ENCODE measurements at regions not wholly inside any gene's neighbourhood (a gene's known extent, or its start where the extent isn't known, plus 50 kb on each side); places are given as distances from the start of the nearest gene placed in this dataset.
"Not testable (repeated sequence)": the region's sequence is repeated elsewhere in the genome, so short reads cannot be mapped to it uniquely, and the experiment has no call there.

DNA sequence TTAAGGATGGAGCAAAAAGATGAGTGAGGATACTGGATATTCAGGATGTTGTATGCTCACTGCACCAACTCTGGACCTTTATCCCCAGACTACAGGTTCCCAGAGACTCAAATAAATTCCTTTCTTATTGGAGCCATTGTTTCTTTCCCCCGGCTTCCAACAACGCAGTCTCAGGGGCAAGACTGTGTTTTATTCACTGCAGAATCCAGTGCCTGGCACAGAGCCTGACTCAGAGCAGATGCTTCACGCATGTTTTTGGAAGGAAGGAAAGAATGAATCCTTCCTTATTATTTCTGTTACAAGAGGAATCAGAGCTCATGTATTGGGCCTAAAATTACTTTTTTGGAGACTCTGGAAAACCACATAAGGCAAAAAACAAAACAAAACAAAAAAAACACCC lies 96.0 kb upstream of the VGLL4 start:
- no peak for DNase-seq

- no peak for DNase-seq
Measured at GRCh38 chr3:11739123-11739522, 95.4 kb upstream of the VGLL4 start.

GRCh38 chr3:11737742-11738141 lies 94.0 kb upstream of the VGLL4 start:
- no peak for DNase-seq

- no peak for DNase-seq
Measured at GRCh38 chr3:11736136-11736833, 92.6 kb upstream of the VGLL4 start.

- DNase-seq = no peak
Measured at GRCh38 chr3:11735638-11736037, 91.9 kb upstream of the VGLL4 start.

- DNase-seq = not testable (repeated sequence)
Measured at GRCh38 chr3:11735111-11735510, 91.4 kb upstream of the VGLL4 start.

DNA sequence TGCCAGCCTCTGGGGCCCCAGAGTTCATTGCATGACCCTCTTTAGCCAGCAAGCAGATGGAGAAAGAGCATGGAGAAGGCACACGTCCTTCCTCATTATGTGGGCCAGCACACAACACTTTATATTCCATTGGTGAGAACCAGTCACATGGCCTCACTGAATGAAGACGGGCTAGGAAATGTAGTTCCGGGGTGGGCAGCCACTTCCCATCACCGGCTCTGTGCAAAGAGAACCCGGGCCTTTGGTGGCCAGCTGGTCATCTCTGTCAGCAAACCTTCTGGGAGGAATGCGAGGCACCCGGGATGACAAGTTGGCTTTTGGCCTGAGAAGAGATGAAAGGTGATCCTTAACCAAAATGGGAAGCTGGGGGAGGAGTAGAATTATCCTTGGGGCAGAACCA lies 90.2 kb upstream of the VGLL4 start:
- DNase-seq = no peak

- DNase-seq = no peak
Measured at GRCh38 chr3:11727207-11727606, 83.5 kb upstream of the VGLL4 start.

DNA sequence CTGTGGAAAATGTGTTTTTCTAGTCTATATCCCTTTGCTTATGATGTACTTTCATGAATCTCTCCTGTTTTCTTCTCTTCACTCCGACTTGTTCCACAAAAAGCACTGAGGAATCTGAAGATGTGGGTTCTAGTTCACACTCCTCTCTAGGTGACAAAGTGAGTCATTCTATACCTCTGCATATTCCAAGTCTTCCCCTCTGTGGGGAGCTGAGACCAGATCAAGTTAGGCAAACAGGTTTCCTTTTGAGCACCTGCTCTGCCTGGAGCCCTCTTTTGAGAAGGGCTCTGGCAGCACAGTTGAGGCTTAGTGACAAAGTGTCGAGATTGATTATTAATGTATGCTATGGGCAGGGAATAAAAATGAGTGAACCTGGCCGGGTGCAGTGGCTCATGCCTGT lies 82.4 kb upstream of the VGLL4 start:
- DNase-seq = no peak

GRCh38 chr3:11725340-11725641 lies 81.6 kb upstream of the VGLL4 start:
- DNase-seq = not testable (repeated sequence)

- DNase-seq = no peak
Measured at GRCh38 chr3:11724615-11725339, 81.1 kb upstream of the VGLL4 start.

DNA sequence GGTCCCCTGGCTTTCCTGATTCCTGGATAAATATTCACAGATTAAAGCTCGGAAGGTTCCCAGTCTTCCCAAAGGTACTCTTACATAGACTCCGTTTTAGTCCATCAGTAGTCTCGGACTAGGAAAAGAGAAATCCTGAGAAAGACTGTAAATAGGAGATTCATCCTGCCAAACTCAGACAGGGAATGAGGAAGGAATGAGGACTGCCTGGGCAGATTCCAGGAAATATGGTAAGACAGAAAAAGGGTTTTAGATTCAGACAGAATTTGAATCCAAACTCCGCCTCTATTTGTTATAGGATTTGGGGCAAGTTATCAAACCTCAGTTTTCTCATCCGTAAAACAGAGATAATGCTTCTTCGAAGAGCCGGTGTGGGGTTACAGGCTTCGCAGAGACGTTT lies 77.8 kb upstream of the VGLL4 start:
- no peak for DNase-seq

- no peak for DNase-seq
Measured at GRCh38 chr3:11720917-11721411, 77.2 kb upstream of the VGLL4 start.

GRCh38 chr3:11720304-11720898 lies 76.7 kb upstream of the VGLL4 start:
- peak; percentile 18 for DNase-seq

GRCh38 chr3:11719406-11720303 lies 75.9 kb upstream of the VGLL4 start:
- DNase-seq = peak; percentile 75

- no peak for DNase-seq
Measured at GRCh38 chr3:11718637-11719405, 75.1 kb upstream of the VGLL4 start.

DNA sequence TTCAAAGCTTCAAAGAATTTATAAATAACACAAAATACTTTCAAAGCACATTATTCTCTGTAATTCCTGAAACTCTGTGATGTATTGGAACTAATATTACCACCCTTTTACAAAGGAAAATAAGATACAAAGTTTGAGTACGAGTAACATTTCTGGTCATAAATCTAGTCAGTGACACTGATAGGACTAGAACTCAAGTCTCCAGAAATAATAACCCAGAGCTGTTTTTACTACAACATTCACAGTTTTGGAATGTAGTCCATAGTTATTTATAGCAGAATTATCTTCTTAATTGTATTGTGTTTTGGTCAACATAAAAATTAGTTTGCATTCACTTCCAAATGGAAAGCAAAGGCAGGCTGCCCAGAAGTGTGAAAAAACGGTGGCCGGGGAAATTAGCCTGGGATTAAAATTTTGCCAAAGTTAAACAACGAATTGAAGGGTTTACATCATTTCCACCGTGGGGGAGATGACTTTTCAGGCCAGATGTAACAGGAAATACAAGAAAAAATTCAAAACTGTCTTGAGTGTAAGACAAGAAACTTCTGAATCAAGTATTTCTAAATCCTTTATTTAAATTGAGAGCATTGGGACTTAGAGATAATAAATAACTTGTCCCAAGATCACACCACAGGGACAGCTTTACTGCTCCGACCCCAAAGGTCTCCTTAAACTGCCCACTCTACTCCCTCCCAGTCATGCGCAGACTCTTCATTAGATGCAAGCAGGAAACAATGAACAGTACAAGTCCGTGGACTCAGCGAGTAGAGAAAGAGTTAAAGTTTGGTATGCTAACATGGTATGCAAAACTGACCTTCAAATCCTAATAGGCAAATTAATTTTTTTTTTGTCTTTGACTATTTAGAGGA lies 74.3 kb upstream of the VGLL4 start:
- peak; percentile 58 for DNase-seq

GRCh38 chr3:11717301-11717700 lies 73.6 kb upstream of the VGLL4 start:
- no peak for DNase-seq

GRCh38 chr3:11716573-11717290 lies 73.0 kb upstream of the VGLL4 start:
- DNase-seq = no peak

- no peak for DNase-seq
Measured at GRCh38 chr3:11713171-11713570, 69.5 kb upstream of the VGLL4 start.

GRCh38 chr3:11712646-11713045 lies 68.9 kb upstream of the VGLL4 start:
- DNase-seq = no peak
